ENCODE measurements at regions not wholly inside any gene's neighbourhood (a gene's known extent, or its start where the extent isn't known, plus 50 kb on each side); places are given as distances from the start of the nearest gene placed in this dataset.

DNA sequence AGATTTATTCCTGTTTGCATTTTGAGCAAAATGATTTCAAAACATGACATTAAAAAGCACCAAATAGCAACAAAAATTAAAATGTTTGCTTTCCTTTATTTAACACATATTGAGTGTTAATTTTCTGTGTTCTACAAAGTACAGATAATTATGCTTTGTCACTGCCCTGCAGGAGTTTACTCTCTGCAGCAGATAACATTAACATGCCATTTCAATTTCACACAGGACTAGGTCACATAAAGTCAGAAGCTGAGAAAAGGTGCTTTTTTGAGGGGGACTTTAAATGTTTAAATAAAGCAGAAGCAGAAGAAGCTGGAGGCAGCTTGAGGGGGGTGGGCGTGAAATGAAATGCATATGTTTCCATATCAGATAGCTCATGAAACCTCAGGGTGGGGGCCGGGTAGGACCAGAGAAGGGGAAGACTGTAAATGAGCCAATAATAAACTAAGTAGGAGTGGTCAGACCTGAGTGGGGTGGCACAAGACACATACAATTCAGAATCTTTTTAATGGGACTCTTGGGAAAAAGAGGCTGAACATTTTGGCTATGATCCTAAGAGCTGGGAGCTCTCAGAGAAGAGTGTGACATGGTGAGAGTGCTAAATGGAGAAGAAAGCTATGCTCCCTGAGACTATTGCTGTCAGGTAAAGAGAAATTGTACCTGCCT lies 387.5 kb downstream of the FAM170A start:
- no peak for DNase-seq

DNA sequence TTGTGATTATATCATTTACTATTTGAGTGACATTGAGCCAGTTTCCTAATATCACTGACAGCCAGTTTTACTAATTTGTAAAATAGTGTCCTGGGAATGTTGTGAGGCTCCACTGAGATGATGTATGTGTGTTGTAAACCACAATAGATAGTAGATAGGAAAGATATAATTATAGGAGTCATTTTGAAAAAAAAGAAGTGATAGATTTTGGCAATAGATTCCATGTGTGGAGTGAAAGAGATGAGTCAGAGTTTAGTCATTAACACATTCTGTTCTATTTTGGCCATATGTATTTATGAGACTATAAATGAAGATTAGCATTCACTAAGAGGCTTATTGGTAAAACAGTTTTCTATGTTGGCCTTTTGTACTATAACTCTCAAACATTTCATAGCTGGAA lies 388.2 kb downstream of the FAM170A start:
- no peak for DNase-seq

DNA sequence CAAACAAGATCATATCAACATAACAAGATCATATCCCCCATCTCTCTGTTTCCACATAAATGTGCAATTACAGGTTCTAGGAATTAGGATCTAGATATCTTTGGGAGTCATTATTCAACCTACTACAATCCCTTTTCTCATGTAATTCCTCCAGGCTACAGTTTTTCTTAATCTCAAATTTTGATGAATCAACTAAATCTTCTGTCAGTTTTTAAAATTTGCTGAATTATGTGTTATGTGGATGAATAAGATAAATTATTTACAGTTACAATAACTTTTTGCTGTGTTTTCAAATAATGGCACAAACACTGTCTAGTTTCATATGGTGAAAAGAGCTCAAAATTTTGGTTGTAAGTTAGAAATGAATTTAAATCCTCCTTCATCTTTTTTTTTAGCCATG lies 405.8 kb downstream of the FAM170A start:
- no peak for DNase-seq

DNA sequence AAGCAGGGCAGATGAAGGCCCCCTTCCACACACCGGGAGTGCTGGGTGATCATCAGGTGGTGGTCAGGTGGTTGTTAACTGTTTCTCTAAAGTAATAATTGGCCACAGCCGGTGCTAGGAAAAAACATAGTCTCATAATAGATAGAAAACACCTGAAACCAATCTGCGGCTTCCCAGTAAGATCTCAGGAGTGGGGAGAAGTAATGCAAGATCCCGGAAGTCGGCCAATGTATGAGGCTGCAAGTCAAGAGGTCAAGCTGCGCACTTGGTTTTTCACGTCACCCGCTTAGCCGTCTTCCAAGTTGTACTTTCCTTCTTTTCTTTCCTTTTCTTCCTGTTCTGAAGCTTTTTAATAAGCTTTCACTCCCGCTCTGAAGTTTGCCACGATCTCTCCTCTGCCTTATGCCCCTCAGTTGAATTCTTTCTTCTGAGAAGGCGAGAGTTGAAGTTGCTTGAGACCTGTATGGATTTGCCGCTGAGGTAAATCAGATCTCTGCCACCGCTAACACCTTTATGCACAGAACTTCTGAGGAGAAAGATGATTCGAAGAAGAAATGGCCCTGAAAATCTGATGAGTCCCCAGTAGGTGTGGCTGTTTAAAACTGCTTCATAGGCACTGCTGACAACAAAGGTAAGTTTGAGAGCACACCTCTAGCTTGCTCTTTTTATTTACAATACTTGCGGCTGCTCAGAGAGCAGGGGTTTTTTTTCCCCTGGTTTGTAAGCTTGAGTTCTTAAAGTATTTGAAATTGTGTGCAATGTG lies 406.6 kb downstream of the FAM170A start:
- DNase-seq = no peak

DNA sequence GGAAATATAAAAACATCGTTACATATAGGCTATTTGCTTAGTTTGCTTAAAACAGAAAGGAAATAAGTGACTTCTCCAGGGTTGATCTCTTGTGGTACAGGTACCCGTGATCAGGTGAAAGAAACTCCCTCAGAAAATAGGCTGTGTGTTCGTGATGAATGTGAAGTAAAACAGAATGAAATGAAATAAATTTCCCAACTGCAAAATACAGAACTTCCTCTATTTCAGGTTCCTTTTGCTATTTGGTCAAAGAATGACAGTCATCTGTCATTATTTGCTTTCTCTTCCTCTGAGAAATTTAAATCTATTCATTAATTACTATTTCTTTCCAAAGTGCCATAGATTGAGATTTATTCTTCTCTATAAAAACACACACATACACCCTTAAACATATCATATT lies 408.1 kb downstream of the FAM170A start:
- no peak for DNase-seq

DNA sequence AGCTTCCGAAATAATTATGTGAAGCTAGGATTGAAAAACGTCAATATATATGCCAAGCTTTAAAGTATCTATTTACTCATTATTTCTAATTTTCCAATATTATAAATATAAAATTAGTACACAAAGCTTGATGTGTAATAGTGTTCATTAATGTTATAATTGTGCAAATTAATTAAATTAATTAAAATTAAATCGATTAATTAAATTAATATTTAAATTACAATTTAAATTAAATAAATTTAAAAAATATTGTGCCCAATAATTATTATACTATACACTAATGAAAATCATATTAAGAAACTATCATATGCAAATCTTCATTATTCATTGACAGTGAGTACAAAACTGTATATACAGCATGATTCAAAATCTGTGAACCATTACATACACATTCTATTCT lies 409.8 kb downstream of the FAM170A start:
- no peak for DNase-seq

DNA sequence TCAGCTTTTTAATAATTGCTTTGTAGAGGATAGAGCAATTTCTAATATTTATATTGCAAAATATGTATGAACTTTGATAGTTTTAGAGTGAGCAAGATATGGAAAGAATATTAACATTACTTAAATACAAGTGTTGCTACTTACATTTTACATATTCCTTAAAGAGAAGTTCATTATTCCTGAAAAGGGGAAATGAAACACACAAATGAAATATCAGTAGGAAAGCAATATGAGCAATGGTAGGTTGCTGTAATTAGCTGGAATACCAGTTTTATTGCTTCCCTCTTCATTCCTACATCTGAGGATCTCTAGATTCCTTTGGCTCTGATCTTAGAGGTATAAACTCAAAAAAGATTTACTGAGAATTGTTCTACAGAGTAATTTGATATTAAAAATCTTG lies 414.1 kb downstream of the FAM170A start:
- DNase-seq = no peak

DNA sequence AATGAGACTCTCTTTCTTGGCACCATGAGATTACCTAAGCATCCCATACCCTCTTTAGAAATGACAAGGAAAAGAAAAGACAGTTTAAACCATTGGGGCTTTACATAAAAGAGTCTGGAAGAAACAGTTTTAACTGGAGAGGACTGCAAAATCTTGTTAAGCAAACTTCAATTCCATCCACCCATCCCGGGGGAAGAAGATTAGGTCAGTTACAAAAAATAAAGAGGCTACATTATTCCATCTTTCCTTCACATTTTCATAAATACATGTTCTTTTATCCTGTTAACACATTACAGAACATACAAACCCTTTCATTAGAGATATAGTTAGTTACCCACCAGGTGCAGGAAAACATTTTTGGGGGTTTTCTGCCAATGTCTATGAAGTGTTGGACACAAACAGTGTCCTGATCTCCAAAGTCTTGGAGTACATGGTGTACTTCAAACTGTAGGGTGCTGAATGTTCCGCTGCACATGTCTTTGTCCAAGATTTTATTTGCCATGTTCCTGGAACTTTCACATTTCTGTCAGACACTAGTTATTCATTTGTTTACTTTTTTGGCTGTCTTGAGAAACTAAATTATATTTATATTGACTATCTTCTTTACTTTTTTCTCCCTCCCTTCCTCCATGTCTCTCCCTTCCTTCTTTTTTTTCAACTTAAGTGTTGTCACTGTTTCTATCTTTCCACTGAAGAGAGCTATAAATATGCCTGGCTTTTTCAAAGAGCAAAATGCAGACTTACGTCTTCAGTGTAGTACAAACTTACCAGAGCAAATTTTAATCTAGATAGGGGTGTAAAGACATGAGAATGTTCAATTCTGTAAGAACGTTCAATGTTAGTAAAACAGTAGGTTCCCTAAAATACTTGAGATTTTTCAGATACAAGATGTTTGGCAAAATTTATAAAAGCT lies 410.9 kb upstream of the PRR16 start:
- DNase-seq = no peak

DNA sequence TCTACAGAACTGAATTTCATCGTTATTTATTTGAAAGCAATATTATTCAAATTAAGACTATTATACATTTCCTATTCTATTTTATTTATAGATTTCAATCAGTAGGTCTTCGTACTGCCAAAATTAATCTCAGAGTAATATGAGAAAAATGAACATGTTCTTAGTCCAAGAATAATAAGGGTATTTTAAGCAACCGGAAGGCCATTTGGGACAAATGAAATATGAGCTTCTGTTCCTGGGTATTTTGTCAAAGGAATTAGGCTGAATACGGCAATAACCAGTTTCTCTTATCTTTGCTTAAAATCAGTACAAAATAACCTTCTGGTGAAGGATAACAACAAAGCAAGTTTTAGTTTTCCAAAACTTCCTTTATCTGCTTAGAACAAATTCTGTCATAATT lies 410.3 kb upstream of the PRR16 start:
- DNase-seq = no peak

DNA sequence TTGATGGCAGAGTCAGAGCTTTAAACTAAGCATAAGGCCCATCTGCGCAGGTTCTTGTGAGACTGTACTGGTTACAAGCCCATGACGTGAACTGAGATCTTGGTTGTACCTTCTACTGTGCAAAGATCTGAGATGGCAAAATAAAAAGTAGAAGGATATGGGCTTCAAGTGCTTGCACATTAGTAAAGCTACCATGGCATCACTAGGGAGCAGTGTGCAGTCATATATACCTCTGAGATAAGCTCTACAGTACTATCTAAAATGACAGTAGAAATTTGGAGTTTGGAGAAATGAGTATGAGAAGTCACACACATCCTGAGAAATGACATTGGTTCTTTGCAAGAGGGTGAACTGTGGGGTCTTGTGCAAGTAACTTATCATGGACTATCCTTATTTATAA lies 408.2 kb upstream of the PRR16 start:
- DNase-seq = no peak

DNA sequence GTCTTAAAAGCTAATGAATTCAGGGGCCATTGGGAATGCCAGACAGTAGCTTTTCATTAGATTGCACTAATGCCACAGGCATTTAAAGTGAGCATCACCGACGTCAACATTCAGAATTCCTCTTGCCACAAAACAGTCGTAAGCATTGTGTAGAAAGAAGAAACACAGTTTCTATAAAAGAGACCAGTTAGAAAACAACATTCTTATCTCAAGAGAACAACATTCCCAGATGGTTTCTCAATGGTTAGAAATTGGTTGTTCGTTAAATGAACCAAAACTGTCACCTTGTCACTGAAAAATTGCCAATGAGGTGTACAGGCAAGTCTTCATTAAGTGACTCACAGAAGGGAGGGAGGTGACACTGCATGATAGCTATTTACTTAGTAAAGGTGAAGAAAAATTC lies 401.6 kb upstream of the PRR16 start:
- no peak for DNase-seq

DNA sequence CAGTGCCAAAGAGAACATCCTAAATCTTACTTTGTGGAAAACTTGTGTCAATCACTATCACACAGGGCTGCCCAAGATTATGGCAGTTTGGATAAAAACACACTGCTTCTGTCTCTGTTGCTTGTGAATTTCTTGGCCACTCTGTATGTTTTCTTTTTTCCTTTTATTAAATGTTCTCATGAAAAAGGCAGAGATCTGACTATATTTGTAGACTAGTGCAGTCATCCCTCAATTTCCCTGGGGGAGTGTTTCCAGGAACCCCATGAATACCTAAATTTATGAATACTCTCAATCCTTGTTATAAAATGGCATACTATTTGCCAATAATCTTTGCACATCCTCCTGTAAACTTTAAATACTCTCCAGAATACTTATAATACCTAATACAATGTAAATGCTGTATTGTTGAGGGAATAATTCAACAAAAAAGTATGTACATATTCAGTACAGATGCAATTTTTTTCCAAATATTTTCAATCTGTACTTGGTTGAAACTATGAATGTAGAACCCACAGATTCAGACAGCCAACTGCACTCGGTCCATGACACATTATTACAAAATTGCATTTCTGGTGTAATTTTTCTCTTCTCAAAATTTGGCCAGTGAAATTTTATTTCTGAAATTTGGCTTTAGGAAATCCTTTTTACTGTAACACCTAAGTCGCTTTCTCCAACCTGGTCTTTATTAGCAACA lies 391.9 kb upstream of the PRR16 start:
- DNase-seq = no peak

DNA sequence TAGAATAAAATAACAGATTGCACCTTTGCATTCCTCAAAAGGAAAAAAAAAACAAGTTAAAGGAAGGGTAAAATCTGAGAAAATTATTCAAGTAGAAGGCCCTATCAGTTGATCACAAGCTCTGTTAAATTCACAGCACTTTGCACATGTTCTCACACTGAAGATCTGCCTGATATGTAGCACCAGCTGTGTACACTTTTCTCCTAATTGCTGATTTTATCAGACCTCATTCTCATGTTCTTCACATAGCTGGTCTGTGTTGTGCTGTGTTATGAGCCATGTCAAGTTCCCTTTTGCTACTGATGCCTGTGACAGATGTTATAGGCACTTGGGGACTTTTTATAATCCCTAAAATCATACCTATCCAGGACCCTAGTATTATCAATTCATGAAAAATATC lies 390.4 kb upstream of the PRR16 start:
- no peak for DNase-seq

DNA sequence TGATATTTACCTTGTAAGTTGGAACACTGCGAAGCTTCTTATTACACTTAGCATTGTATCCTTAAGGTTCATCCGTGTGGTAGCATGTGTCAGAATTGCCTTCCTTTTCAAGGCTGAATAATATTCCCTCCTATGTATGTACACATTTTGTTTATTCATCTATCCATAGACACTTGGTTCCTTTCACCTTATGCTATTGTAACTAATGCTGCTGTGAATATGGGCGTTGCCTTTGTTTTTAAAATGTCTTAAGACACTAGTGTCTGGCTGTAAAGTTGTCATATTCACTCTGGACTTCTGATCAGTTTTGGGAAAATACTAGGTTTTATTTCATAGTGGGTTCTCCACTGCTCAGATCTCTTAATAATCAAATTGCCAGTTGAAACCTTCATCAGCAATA lies 383.3 kb upstream of the PRR16 start:
- no peak for DNase-seq

DNA sequence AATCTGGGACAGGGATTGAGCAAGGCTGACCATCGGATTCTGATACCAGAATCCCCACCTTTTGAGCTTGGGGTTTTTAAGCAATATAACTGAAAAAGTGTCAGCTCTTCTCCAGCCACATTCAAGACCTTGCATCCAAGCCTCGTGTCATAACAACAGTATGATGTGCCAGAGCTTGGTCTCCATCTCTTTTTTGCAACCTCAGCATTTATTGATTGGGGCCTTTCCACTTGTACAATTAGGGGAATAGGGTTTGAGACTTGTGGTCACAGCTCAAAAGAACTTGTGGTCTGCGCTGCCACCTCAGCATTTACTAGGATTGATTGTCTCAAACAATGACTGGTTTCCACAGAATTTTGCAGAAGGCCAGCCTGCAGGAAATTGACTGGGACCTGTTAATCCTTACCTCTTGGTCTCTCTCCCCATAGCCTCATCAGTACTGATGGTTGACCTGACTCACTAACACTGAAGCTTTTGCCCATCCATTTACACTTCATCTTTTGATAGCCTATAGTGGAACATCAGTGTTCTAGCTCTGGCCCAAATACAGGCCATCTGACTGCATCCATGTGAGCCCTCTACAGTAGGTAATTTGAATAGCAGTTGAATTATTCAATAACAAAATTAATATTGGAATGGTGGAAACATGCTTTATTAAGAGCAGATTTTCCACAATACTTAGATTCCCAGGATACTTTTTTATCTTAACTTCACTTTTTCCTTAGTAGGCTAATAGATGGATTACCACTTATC lies 381.6 kb upstream of the PRR16 start:
- DNase-seq = no peak

DNA sequence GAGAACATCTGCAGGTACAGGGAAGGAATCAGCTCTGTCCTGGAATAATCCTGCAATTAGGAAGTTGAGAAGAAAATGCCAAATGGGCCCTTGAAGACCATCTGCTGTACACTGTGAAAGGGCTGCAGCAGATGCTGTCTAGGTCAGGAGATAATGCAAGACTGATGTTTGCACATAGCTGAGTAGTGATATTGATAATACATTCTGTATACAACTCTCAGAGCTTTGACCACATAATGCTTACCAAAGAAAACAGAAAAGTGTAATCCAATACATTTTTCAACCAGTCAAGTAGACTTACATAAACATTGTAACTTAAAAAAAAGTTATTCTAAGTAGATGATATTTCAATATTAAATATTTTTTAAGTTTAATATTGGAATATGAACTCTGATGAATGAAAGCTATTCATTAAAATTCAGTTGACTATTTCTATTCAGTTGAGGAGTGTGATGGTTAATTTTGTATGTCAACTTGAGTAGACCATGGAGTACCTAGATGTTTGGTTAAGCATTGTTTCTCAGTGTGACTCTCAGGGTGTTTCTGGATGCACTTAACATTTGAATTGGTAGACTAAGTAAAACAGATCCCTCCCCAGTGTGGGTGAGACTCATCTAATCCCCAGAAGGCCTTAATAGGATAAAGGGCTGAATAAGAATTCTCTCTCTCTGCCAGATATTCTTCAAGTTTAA lies 380.1 kb upstream of the PRR16 start:
- DNase-seq = no peak

DNA sequence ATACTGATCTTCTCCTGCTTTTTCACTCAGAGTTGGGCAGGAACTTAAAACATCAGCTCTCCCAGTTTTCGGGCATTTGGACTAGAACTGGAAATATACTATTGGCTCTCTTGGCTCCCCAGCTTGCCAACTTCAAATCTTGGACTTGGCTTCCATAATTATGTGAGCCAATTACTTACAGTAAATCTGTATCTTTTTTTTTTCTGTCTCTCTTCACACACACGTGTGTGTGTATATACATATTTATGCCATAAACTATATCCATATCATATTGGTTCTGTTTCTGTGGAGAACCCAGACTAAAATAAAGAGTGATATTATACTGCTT lies 379.6 kb upstream of the PRR16 start:
- no peak for DNase-seq

DNA sequence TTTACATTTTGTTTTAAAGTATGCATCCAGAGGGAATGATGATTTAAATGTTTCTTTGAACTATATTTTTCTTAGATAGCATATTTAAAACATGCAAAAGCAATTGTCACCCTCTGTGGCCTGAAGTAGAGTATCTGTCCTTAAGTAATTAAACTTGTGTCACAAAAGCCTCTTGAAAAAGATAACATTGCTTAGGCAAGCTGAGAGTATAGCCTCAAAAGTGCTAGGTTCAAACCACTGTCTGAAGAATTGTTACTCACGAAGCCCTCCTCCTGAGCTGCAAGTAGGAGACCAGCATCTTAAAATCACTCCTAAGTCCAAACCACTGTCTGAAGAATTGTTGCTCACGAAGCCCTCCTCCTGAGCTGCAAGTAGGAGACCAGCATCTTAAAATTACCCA lies 378.0 kb upstream of the PRR16 start:
- DNase-seq = no peak

DNA sequence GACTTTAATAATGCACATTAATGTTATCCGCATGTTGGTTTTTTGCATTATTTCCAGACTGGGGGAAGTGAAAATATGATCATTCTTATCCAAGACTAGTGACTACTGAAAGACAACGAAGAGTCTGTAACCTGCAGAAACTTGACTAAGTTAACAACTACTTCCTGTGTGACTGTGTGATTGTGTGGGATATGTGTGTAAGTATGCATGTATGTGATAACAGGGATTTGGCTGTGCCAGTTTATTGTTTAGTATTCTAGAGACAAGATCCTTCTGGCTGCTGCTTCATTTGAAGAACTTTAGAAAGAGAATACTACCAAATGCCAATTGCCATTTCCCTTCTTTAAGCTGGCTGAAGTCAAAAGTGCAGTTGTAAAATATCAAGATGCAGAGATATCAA lies 375.7 kb upstream of the PRR16 start:
- DNase-seq = no peak

DNA sequence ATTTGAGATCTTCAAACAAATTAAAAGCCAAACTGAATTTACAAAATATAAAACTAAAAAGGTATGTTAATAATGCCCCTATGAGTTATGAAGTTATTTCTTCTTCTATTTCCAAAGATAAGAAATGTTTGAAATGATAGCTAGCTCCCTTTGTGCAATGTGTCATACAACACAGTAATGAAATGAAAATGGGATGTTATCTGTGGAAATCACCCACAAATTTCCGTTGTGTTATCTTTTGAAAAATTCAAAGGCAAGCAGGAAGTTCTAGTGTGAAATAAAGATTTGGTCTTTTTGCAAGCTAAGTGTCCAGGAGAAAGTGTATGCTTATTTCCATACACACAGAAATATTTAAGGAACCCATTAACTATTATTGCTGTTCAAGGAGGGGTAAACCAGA lies 375.3 kb upstream of the PRR16 start:
- DNase-seq = no peak

DNA sequence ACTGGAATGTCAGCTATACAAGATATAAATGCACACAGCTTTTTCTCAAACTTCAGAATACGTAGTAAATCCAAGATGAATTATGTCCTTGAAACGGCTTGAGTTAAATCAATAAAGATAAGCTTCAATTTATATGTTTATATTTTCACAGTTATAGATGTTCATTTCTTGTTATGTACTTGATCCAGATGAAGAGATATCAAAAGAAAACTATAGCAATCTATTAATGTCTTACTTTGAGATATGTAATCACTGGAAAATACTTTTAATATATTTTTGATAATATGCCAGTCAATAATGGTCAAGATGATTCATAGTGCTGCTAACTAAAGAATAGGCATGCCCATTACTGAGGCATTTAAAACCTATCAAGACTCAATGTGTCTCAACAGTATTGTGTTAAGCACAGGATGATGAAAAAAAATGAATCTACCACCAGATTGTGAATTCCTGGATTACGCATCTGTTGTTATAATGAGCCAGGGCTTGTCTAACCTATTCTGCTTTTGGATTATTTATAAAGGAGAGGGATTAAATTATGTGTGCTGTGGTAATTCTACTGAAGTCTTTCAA lies 372.6 kb upstream of the PRR16 start:
- no peak for DNase-seq

DNA sequence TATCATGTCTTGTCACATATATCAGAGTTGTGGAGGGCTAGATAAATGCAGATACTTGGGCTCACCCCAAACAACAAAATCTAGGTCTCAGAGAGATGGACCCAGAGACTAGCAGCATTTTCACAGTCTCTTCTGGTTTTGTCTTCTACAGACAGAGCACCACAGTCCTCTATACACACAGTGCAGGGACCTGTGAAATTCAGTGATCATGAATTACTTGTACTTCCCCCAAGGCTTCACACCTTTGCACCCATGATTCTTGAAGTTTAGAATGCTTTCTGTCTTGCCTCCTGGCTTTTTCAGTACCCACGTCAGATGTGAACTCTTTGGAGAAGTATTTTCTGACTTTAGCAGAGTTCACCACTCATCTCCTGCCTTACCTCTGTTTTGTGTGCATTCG lies 371.5 kb upstream of the PRR16 start:
- no peak for DNase-seq

Data from bone marrow (tissue), 2 donors.